ENCODE measurements at regions not wholly inside any gene's neighbourhood (a gene's known extent, or its start where the extent isn't known, plus 50 kb on each side); places are given as distances from the start of the nearest gene placed in this dataset.

DNA sequence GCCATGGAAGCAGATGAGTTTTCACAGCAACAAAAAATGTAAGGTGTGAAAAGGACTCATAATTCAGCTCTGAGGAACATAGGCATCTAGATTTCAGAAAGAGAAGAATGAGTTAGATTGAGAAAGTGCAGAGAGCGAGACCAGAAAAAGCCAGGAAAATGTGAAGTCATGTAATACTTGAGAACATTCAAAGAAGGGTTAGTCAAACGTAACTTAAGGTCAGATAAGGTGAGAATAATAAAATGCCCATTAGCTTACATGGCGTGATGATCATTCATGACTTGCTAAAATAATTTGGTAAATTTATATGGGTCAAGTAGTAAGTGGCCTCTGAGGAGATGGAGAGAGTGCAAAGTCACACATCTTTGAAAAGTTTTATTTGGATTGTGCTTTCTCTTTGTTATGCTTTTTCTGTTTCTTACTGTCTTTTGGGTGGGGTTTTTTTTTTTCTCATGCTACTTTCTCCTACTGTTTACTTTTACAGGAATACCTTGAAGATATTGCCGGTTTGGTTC is 271.8 kb upstream of the NRG3 start:
- TF ChIP-seq, protein P1, sequence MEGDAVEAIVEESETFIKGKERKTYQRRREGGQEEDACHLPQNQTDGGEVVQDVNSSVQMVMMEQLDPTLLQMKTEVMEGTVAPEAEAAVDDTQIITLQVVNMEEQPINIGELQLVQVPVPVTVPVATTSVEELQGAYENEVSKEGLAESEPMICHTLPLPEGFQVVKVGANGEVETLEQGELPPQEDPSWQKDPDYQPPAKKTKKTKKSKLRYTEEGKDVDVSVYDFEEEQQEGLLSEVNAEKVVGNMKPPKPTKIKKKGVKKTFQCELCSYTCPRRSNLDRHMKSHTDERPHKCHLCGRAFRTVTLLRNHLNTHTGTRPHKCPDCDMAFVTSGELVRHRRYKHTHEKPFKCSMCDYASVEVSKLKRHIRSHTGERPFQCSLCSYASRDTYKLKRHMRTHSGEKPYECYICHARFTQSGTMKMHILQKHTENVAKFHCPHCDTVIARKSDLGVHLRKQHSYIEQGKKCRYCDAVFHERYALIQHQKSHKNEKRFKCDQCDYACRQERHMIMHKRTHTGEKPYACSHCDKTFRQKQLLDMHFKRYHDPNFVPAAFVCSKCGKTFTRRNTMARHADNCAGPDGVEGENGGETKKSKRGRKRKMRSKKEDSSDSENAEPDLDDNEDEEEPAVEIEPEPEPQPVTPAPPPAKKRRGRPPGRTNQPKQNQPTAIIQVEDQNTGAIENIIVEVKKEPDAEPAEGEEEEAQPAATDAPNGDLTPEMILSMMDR (IDR thresholded peaks at IDR 0.05) = no peak
- TF ChIP-seq POLR2A (IDR thresholded peaks at IDR 0.05) = no peak
